ENCODE measurements at regions not wholly inside any gene's neighbourhood (a gene's known extent, or its start where the extent isn't known, plus 50 kb on each side); places are given as distances from the start of the nearest gene placed in this dataset.

- TF ChIP-seq TEAD4 (IDR thresholded peaks at IDR 0.05), result no peak
- TF ChIP-seq CEBPB (IDR thresholded peaks at IDR 0.05), result no peak
Measured at GRCh38 chr10:10629512-10629911, 388.2 kb upstream of the CELF2 start.

- TF ChIP-seq RAD21 (IDR thresholded peaks at IDR 0.05; ENCODE audit: low read depth) (no peak), TAF1 (IDR thresholded peaks at IDR 0.05; ENCODE audit: low read depth) (no peak), CEBPB (IDR thresholded peaks at IDR 0.05) (no peak), YY1 (IDR thresholded peaks at IDR 0.05; ENCODE audit: low read depth) (no peak), EGR1 (IDR thresholded peaks at IDR 0.05) (no peak), FOXM1 (IDR thresholded peaks at IDR 0.05; ENCODE audit: borderline replicate concordance, low read depth) (no peak), EP300 (IDR thresholded peaks at IDR 0.05; ENCODE audit: borderline replicate concordance) (no peak), TEAD4 (IDR thresholded peaks at IDR 0.05) (no peak), ZBTB7A (IDR thresholded peaks at IDR 0.05; ENCODE audit: low read depth) (no peak), USF1 (IDR thresholded peaks at IDR 0.05) (no peak), CREB1 (IDR thresholded peaks at IDR 0.05; ENCODE audit: low read depth) (no peak), REST (IDR thresholded peaks at IDR 0.05; ENCODE audit: low read depth) (no peak), TCF12 (IDR thresholded peaks at IDR 0.05; ENCODE audit: low read depth) (no peak), NFIC (IDR thresholded peaks at IDR 0.05) (no peak)
- TF ChIP-seq, protein P1, sequence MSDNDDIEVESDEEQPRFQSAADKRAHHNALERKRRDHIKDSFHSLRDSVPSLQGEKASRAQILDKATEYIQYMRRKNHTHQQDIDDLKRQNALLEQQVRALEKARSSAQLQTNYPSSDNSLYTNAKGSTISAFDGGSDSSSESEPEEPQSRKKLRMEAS (IDR thresholded peaks at IDR 0.05), result no peak
Measured at GRCh38 chr10:10630281-10630680, 387.4 kb upstream of the CELF2 start.

DNA sequence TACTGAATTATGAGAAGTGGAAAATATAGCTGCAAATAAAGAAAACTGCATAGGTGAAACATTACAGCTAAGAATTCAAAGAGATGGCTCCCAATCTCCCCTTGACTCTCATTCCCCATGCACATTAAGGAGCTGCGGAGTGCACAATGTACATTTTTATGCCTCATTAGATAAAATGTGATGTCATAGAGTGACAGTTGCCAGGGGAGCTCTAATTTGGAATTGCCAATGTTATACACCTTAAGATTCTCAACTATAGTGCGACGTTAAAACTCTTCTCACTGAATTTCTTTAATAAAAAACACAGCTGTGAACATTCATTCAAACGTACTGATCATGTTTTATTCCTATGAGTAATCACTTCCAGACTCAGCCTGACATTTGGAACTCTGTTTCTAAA, 386.9 kb upstream of the CELF2 start:
- TF ChIP-seq ZBTB7A (IDR thresholded peaks at IDR 0.05; ENCODE audit: low read depth) (no peak), CEBPB (IDR thresholded peaks at IDR 0.05) (no peak), TEAD4 (IDR thresholded peaks at IDR 0.05) (no peak), TCF12 (IDR thresholded peaks at IDR 0.05; ENCODE audit: low read depth) (no peak), EGR1 (IDR thresholded peaks at IDR 0.05) (no peak), USF1 (IDR thresholded peaks at IDR 0.05) (no peak), FOXM1 (IDR thresholded peaks at IDR 0.05; ENCODE audit: borderline replicate concordance, low read depth) (no peak)

DNA sequence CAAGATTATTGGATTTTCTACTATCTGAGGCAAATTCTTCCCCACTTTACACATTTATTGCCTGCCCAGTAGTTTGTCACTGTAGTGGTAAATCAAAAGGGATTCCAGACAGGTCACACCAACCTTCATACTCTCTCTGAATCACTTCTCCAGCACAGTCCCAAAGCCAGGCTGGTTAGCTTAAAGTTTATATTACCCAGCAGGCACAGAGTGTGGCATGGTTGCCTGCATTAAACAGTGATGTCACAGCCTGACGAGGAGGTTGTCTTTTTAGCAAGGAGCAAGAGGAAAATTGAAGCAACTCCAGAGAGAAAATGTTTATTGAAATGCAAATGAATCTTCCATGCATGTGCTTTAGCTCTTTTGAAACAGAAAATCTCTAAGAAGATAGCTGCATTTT, 375.5 kb upstream of the CELF2 start:
- TF ChIP-seq YY1 (IDR thresholded peaks at IDR 0.05; ENCODE audit: low read depth), result no peak
- no peak for TF ChIP-seq TCF12 (IDR thresholded peaks at IDR 0.05; ENCODE audit: low read depth)
- no peak for TF ChIP-seq EP300 (IDR thresholded peaks at IDR 0.05; ENCODE audit: borderline replicate concordance)
- no peak for TF ChIP-seq REST (IDR thresholded peaks at IDR 0.05; ENCODE audit: low read depth)
- TF ChIP-seq TEAD4 (IDR thresholded peaks at IDR 0.05), result no peak
- TF ChIP-seq, protein P1 (IDR thresholded peaks at IDR 0.05), result no peak
- TF ChIP-seq NFIC (IDR thresholded peaks at IDR 0.05), result no peak
- TF ChIP-seq ZBTB7A (IDR thresholded peaks at IDR 0.05; ENCODE audit: low read depth), result no peak
- TF ChIP-seq CEBPB (IDR thresholded peaks at IDR 0.05), result no peak
- TF ChIP-seq FOXM1 (IDR thresholded peaks at IDR 0.05; ENCODE audit: borderline replicate concordance, low read depth), result no peak
- TF ChIP-seq RAD21 (IDR thresholded peaks at IDR 0.05; ENCODE audit: low read depth), result no peak
- no peak for TF ChIP-seq TAF1 (IDR thresholded peaks at IDR 0.05; ENCODE audit: low read depth)
- TF ChIP-seq CREB1 (IDR thresholded peaks at IDR 0.05; ENCODE audit: low read depth), result no peak

- TF ChIP-seq TAF1 (IDR thresholded peaks at IDR 0.05; ENCODE audit: low read depth), result no peak
- no peak for TF ChIP-seq TEAD4 (IDR thresholded peaks at IDR 0.05)
- TF ChIP-seq ZBTB7A (IDR thresholded peaks at IDR 0.05; ENCODE audit: low read depth), result no peak
- no peak for TF ChIP-seq CREB1 (IDR thresholded peaks at IDR 0.05; ENCODE audit: low read depth)
- no peak for TF ChIP-seq RAD21 (IDR thresholded peaks at IDR 0.05; ENCODE audit: low read depth)
- no peak for TF ChIP-seq TCF12 (IDR thresholded peaks at IDR 0.05; ENCODE audit: low read depth)
- TF ChIP-seq, protein P1 (IDR thresholded peaks at IDR 0.05), result no peak
- no peak for TF ChIP-seq EGR1 (IDR thresholded peaks at IDR 0.05)
- TF ChIP-seq EP300 (IDR thresholded peaks at IDR 0.05; ENCODE audit: borderline replicate concordance), result no peak
- no peak for TF ChIP-seq YY1 (IDR thresholded peaks at IDR 0.05; ENCODE audit: low read depth)
- TF ChIP-seq REST (IDR thresholded peaks at IDR 0.05; ENCODE audit: low read depth), result no peak
- TF ChIP-seq FOXM1 (IDR thresholded peaks at IDR 0.05; ENCODE audit: borderline replicate concordance, low read depth), result no peak
- TF ChIP-seq NFIC (IDR thresholded peaks at IDR 0.05), result no peak
- TF ChIP-seq CEBPB (IDR thresholded peaks at IDR 0.05), result no peak
- TF ChIP-seq USF1 (IDR thresholded peaks at IDR 0.05), result no peak
Measured at GRCh38 chr10:10642751-10643150, 374.9 kb upstream of the CELF2 start.
